ENCODE measurements at regions not wholly inside any gene's neighbourhood (a gene's known extent, or its start where the extent isn't known, plus 50 kb on each side); places are given as distances from the start of the nearest gene placed in this dataset.

GRCh38 chr2:163405298-163405697, 330.5 kb downstream of the FIGN start:
- Histone ChIP-seq H4K12ac (ENCODE audit: low read depth, low read length) (no peak overlapping the region), H4K8ac (ENCODE audit: low read depth, low read length) (no peak overlapping the region), H3K36me3 (ENCODE audit: control insufficient read depth in 1 of 2, insufficient read depth in 2 of 2, low read length in 2 of 2) (no peaks in the 10 kb centered on the region), H3K4me2 (ENCODE audit: low read length) (no peak overlapping the region), H2AK5ac (ENCODE audit: low read length) (no peak overlapping the region), H3K9ac (ENCODE audit: low read length) (no peak overlapping the region), H2BK120ac (ENCODE audit: insufficient read depth, low read length, poor library complexity) (no peak overlapping the region), H3K79me2 (ENCODE audit: control insufficient read depth, insufficient read depth, low read length, poor library complexity) (no peaks in the 10 kb centered on the region), H4K91ac (ENCODE audit: low read depth, low read length) (no peak overlapping the region), H3K14ac (ENCODE audit: low read length) (no peak overlapping the region), H3K79me1 (ENCODE audit: low read length) (no peaks in the 10 kb centered on the region), H2BK12ac (ENCODE audit: low read length) (no peak overlapping the region), H3K27ac (ENCODE audit: low read depth, low read length) (no peak overlapping the region), H3K4me3 (ENCODE audit: low read depth, low read length) (no peak overlapping the region), H2AFZ (ENCODE audit: insufficient read depth, low read length, poor library complexity) (no peak overlapping the region), H3K27me3 (ENCODE audit: insufficient read depth, low read length) (no peaks in the 10 kb centered on the region), H3K4me1 (ENCODE audit: control insufficient read depth in 1 of 2, insufficient read depth in 2 of 2, low read length in 2 of 2) (no peaks in the 10 kb centered on the region), H3K18ac (ENCODE audit: low read length) (no peak overlapping the region), H3K9me3 (ENCODE audit: insufficient read depth, low read depth, low read length) (no peaks in the 10 kb centered on the region), H3K4ac (ENCODE audit: low read depth, low read length) (no peak overlapping the region), H2BK5ac (ENCODE audit: low read depth, low read length, poor library complexity) (no peak overlapping the region), H3K23ac (ENCODE audit: low read length) (no peak overlapping the region)
- DNase-seq, result no peak
- WGBS (ENCODE audit: extremely low coverage, insufficient coverage, insufficient read length), result no CpG with 5 or more reads among the region's 2 CpGs

DNA sequence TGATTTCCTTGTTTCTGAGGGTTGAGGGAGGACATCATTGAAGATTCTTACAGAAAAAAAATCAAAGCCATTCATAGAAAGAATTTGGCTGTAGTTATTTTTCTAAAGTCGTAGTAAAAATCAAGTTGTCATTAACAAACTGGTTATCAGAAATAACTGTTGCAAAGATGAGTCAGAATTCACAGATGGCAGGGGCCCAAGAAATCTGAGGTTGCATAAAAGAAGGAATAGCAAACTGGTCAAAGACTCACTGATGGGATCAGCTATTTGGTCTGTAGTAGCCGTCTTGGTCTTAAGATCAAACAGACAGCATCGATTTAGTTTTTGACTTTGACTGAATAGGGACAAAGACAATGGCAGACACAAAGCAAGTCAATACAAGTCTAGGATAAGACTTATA, 334.3 kb downstream of the FIGN start:
- no peak overlapping the region for H3K14ac ChIP-seq (ENCODE audit: low read length)
- no peaks in the 10 kb centered on the region for H3K9me3 ChIP-seq (ENCODE audit: insufficient read depth, low read depth, low read length)
- H3K27me3 ChIP-seq (ENCODE audit: insufficient read depth, low read length), result no peaks in the 10 kb centered on the region
- no peak overlapping the region for H3K4me3 ChIP-seq (ENCODE audit: low read depth, low read length)
- H3K79me2 ChIP-seq (ENCODE audit: control insufficient read depth, insufficient read depth, low read length, poor library complexity), result no peaks in the 10 kb centered on the region
- no peaks in the 10 kb centered on the region for H3K79me1 ChIP-seq (ENCODE audit: low read length)
- no peak overlapping the region for H3K18ac ChIP-seq (ENCODE audit: low read length)
- no peak overlapping the region for H3K4ac ChIP-seq (ENCODE audit: low read depth, low read length)
- no CpG with 5 or more reads among the region's 3 CpGs for WGBS (ENCODE audit: extremely low coverage, insufficient coverage, insufficient read length)
- no peak overlapping the region for H2BK5ac ChIP-seq (ENCODE audit: low read depth, low read length, poor library complexity)
- no peak overlapping the region for H3K23ac ChIP-seq (ENCODE audit: low read length)
- no peak overlapping the region for H3K27ac ChIP-seq (ENCODE audit: low read depth, low read length)
- no peak overlapping the region for H2BK12ac ChIP-seq (ENCODE audit: low read length)
- no peaks in the 10 kb centered on the region for H3K4me1 ChIP-seq (ENCODE audit: control insufficient read depth in 1 of 2, insufficient read depth in 2 of 2, low read length in 2 of 2)
- no peaks in the 10 kb centered on the region for H3K36me3 ChIP-seq (ENCODE audit: control insufficient read depth in 1 of 2, insufficient read depth in 2 of 2, low read length in 2 of 2)
- H2AK5ac ChIP-seq (ENCODE audit: low read length), result no peak overlapping the region
- no peak overlapping the region for H4K12ac ChIP-seq (ENCODE audit: low read depth, low read length)
- no peak overlapping the region for H4K91ac ChIP-seq (ENCODE audit: low read depth, low read length)
- DNase-seq, result no peak
- no peak overlapping the region for H4K8ac ChIP-seq (ENCODE audit: low read depth, low read length)
- no peak overlapping the region for H3K4me2 ChIP-seq (ENCODE audit: low read length)
- no peak overlapping the region for H3K9ac ChIP-seq (ENCODE audit: low read length)
- H2AFZ ChIP-seq (ENCODE audit: insufficient read depth, low read length, poor library complexity), result no peak overlapping the region
- H2BK120ac ChIP-seq (ENCODE audit: insufficient read depth, low read length, poor library complexity), result no peak overlapping the region

DNA sequence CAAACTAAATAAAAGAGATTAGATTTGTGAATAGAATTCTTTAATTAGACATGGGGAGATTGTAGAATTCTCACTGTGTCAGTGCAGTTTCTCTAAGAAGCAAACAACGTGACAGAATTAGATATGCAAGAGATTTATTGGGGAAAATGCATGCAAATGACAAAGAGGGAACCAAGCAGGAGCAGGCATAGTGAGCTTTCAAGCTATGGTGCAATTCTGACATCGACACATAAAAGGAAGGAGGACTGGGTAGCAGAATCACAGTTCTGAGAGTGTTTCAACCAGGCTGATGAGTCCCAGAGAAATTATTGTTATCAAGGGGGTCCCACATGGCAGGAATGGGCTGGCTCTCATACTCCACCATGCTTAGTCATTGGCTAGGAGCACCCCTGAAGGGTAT, 338.4 kb downstream of the FIGN start:
- DNase-seq, result no peak
- Histone ChIP-seq H3K27me3 (ENCODE audit: insufficient read depth, low read length) (no peaks in the 10 kb centered on the region), H3K27ac (ENCODE audit: low read depth, low read length) (no peak overlapping the region), H3K18ac (ENCODE audit: low read length) (no peak overlapping the region), H3K79me2 (ENCODE audit: control insufficient read depth, insufficient read depth, low read length, poor library complexity) (no peaks in the 10 kb centered on the region), H2AFZ (ENCODE audit: insufficient read depth, low read length, poor library complexity) (no peak overlapping the region), H4K8ac (ENCODE audit: low read depth, low read length) (no peak overlapping the region), H2AK5ac (ENCODE audit: low read length) (no peak overlapping the region), H2BK5ac (ENCODE audit: low read depth, low read length, poor library complexity) (no peak overlapping the region), H4K12ac (ENCODE audit: low read depth, low read length) (no peak overlapping the region), H3K9ac (ENCODE audit: low read length) (no peak overlapping the region), H4K91ac (ENCODE audit: low read depth, low read length) (no peak overlapping the region), H3K4me3 (ENCODE audit: low read depth, low read length) (no peak overlapping the region), H3K36me3 (ENCODE audit: control insufficient read depth in 1 of 2, insufficient read depth in 2 of 2, low read length in 2 of 2) (no peaks in the 10 kb centered on the region), H3K4ac (ENCODE audit: low read depth, low read length) (no peak overlapping the region), H3K14ac (ENCODE audit: low read length) (no peak overlapping the region), H3K23ac (ENCODE audit: low read length) (no peak overlapping the region), H2BK12ac (ENCODE audit: low read length) (no peak overlapping the region), H3K4me2 (ENCODE audit: low read length) (no peak overlapping the region), H3K79me1 (ENCODE audit: low read length) (no peaks in the 10 kb centered on the region), H3K4me1 (ENCODE audit: control insufficient read depth in 1 of 2, insufficient read depth in 2 of 2, low read length in 2 of 2) (no peaks in the 10 kb centered on the region), H2BK120ac (ENCODE audit: insufficient read depth, low read length, poor library complexity) (no peak overlapping the region), H3K9me3 (ENCODE audit: insufficient read depth, low read depth, low read length) (no peaks in the 10 kb centered on the region)
- WGBS (ENCODE audit: extremely low coverage, insufficient coverage, insufficient read length), result no CpG with 5 or more reads among the region's 2 CpGs

DNA sequence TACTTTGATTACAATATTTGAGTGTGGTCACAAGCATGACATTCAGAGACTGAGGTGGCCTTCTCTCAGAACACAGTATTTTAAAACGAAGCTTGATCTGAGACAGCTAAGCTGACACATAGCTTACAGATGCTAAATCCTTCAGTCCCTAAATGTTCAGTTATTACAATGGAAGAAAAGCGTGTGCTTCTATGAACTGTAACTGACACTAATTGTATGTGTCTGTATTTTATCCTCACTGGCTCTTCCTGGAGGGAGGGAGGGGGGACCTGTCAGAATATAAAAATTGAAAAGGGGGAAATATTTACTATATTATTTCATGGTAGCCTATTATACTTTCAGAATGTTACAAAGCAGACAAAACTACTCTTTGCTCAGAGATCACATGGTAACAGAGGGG, 340.2 kb downstream of the FIGN start:
- Histone ChIP-seq H3K79me2 (ENCODE audit: control insufficient read depth, insufficient read depth, low read length, poor library complexity) (no peaks in the 10 kb centered on the region), H4K8ac (ENCODE audit: low read depth, low read length) (no peak overlapping the region), H4K91ac (ENCODE audit: low read depth, low read length) (no peak overlapping the region), H3K36me3 (ENCODE audit: control insufficient read depth in 1 of 2, insufficient read depth in 2 of 2, low read length in 2 of 2) (no peaks in the 10 kb centered on the region), H3K18ac (ENCODE audit: low read length) (no peak overlapping the region), H3K4me2 (ENCODE audit: low read length) (no peak overlapping the region), H3K14ac (ENCODE audit: low read length) (no peak overlapping the region), H3K23ac (ENCODE audit: low read length) (no peak overlapping the region), H2AFZ (ENCODE audit: insufficient read depth, low read length, poor library complexity) (no peak overlapping the region), H3K4me3 (ENCODE audit: low read depth, low read length) (no peak overlapping the region), H3K4me1 (ENCODE audit: control insufficient read depth in 1 of 2, insufficient read depth in 2 of 2, low read length in 2 of 2) (no peaks in the 10 kb centered on the region), H4K12ac (ENCODE audit: low read depth, low read length) (no peak overlapping the region), H2BK12ac (ENCODE audit: low read length) (no peak overlapping the region), H2BK120ac (ENCODE audit: insufficient read depth, low read length, poor library complexity) (no peak overlapping the region), H3K27me3 (ENCODE audit: insufficient read depth, low read length) (no peaks in the 10 kb centered on the region), H2BK5ac (ENCODE audit: low read depth, low read length, poor library complexity) (no peak overlapping the region), H3K4ac (ENCODE audit: low read depth, low read length) (no peak overlapping the region), H3K79me1 (ENCODE audit: low read length) (no peaks in the 10 kb centered on the region), H3K9ac (ENCODE audit: low read length) (no peak overlapping the region), H2AK5ac (ENCODE audit: low read length) (no peak overlapping the region), H3K27ac (ENCODE audit: low read depth, low read length) (no peak overlapping the region), H3K9me3 (ENCODE audit: insufficient read depth, low read depth, low read length) (no peaks in the 10 kb centered on the region)
- no CpG with 5 or more reads among the region's 2 CpGs for WGBS (ENCODE audit: extremely low coverage, insufficient coverage, insufficient read length)
- DNase-seq, result no peak
